ENCODE measurements at regions not wholly inside any gene's neighbourhood (a gene's known extent, or its start where the extent isn't known, plus 50 kb on each side); places are given as distances from the start of the nearest gene placed in this dataset.
A peak's percentile ranks its signal among the peaks of the same experiment; 100 is the strongest.

GRCh38 chr12:102781117-102781516 is 135.9 kb downstream of the PAH start:
- Histone ChIP-seq H3K27me3 (ENCODE audit: control insufficient read depth in 2 of 2, insufficient read depth in 2 of 2, low read length in 2 of 2) (no peaks in the 10 kb centered on the region), H3K36me3 (ENCODE audit: control insufficient read depth in 2 of 3, insufficient read depth in 3 of 3, low read length in 3 of 3) (no peaks in the 10 kb centered on the region), H3K27ac (ENCODE audit: low read depth, low read length) (no peak overlapping the region), H3K4me1 (ENCODE audit: control insufficient read depth in 2 of 2, insufficient read depth in 2 of 2, low read length in 2 of 2) (no peaks in the 10 kb centered on the region), H3K4me3 (ENCODE audit: low read length) (no peak overlapping the region), H3K9me3 (ENCODE audit: control insufficient read depth in 2 of 3, low read length in 3 of 3) (no peaks in the 10 kb centered on the region)
- Mint-ChIP-seq H3K4me3 (no peak overlapping the region), H3K4me1 (no peaks in the 10 kb centered on the region), H3K27me3 (peaks cover 0 to 4% (median 0%) of the 10 kb centered on the region in 5 donors), H3K36me3 (no peaks in the 10 kb centered on the region), H3K27ac (no peak overlapping the region), H3K9me3 (peaks cover 0 to 2% (median 0%) of the 10 kb centered on the region in 11 donors)
- ChIA-PET POLR2A (no interaction called here), CTCF (no interaction called here)
- DNase-seq: no peak
- intact Hi-C loops (cut with micrococcal nuclease): no loop called here
- no peak for ATAC-seq

DNA sequence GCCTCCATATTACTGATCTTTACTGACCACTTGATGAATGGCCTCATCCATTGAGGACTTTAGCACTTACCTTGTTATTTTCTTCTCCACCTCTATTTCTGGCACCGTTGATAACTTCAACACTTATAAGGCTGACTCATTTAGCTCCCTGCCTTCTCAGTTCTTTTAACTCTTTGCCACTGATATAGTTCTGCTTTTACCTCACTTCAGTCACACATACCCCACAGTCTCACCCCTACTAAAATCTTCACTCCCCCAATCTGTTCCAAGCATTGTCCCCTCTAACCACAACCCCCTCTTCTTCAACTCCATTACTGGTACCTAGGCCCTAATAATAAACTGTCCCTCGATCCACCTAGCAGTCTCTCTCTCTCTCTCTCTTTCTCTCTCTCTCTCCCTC is 141.0 kb downstream of the PAH start:
- intact Hi-C loops (cut with micrococcal nuclease): no loop called here

GRCh38 chr12:102769323-102769916 is 147.6 kb downstream of the PAH start:
- Histone ChIP-seq H3K27ac (ENCODE audit: low read depth, low read length) (no peak overlapping the region), H3K27me3 (ENCODE audit: control insufficient read depth in 2 of 2, insufficient read depth in 2 of 2, low read length in 2 of 2) (no peaks in the 10 kb centered on the region), H3K9me3 (ENCODE audit: control insufficient read depth in 2 of 3, low read length in 3 of 3) (no peaks in the 10 kb centered on the region), H3K4me1 (ENCODE audit: control insufficient read depth in 2 of 2, insufficient read depth in 2 of 2, low read length in 2 of 2) (no peaks in the 10 kb centered on the region), H3K36me3 (ENCODE audit: control insufficient read depth in 2 of 3, insufficient read depth in 3 of 3, low read length in 3 of 3) (no peaks in the 10 kb centered on the region), H3K4me3 (ENCODE audit: low read length) (no peak overlapping the region)
- no peak for ATAC-seq
- CTCF ChIA-PET: no interaction called here
- no peaks in the 10 kb centered on the region for H3K36me3 Mint-ChIP-seq
- peaks cover 0 to 2% (median 0%) of the 10 kb centered on the region in 7 donors for H3K4me1 Mint-ChIP-seq
- POLR2A ChIA-PET: no interaction called here
- peaks cover 9 to 23% (median 15%) of the 10 kb centered on the region in 5 donors for H3K27me3 Mint-ChIP-seq
- peak in 2 of 9 donors; percentile 5 to 31 for DNase-seq
- peaks cover 0 to 11% (median 0%) of the 10 kb centered on the region in 11 donors for H3K9me3 Mint-ChIP-seq
- intact Hi-C loops (cut with micrococcal nuclease): loop anchor here in 1 of 2 donors (1.0 to 5.0 kb wide), 5 partner anchors 469 to 852 kb away; no protein-coding TSS in a partner anchor
- H3K4me3 Mint-ChIP-seq: no peak overlapping the region
- H3K27ac Mint-ChIP-seq: no peak overlapping the region

More for the DNA sequence above, 141.0 kb downstream of the PAH start:
- Histone ChIP-seq H3K4me1 (ENCODE audit: control insufficient read depth in 2 of 2, insufficient read depth in 2 of 2, low read length in 2 of 2) (no peaks in the 10 kb centered on the region), H3K4me3 (ENCODE audit: low read length) (no peak overlapping the region), H3K36me3 (ENCODE audit: control insufficient read depth in 2 of 3, insufficient read depth in 3 of 3, low read length in 3 of 3) (no peaks in the 10 kb centered on the region), H3K9me3 (ENCODE audit: control insufficient read depth in 2 of 3, low read length in 3 of 3) (no peaks in the 10 kb centered on the region), H3K27me3 (ENCODE audit: control insufficient read depth in 2 of 2, insufficient read depth in 2 of 2, low read length in 2 of 2) (no peaks in the 10 kb centered on the region), H3K27ac (ENCODE audit: low read depth, low read length) (no peak overlapping the region)
- no peak overlapping the region for H3K27ac Mint-ChIP-seq
- no peak for DNase-seq
- peaks cover 0 to 3% (median 0%) of the 10 kb centered on the region in 11 donors for H3K9me3 Mint-ChIP-seq
- no peaks in the 10 kb centered on the region for H3K36me3 Mint-ChIP-seq
- H3K4me3 Mint-ChIP-seq: no peak overlapping the region
- ChIA-PET POLR2A (no interaction called here), CTCF (no interaction called here)
- ATAC-seq: no peak
- peaks cover 0 to 14% (median 4%) of the 10 kb centered on the region in 5 donors for H3K27me3 Mint-ChIP-seq
- H3K4me1 Mint-ChIP-seq: no peaks in the 10 kb centered on the region

DNA sequence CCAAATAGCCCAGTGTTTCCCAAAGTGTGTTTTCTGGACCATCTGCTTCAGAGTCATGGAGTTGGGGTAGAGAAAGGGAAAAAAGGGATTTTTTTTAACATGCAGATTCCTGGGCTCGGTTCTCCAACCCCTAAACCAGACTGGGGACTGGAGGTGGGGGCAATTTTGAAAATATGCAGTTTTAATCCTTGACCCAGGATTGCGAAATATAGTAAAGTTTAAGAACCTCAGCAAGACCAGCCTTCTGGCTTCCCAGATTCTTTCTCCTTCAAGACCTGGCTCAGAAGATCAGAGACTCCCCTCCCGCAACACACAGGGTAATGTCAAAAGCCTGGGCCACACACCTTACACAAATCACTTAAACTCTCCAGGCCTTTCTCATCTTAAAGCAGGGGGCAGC is 150.1 kb downstream of the PAH start:
- H3K27ac ChIP-seq (ENCODE audit: low read depth, low read length): no peak overlapping the region
- no peaks in the 10 kb centered on the region for H3K36me3 ChIP-seq (ENCODE audit: control insufficient read depth in 2 of 3, insufficient read depth in 3 of 3, low read length in 3 of 3)
- ChIA-PET POLR2A (no interaction called here), CTCF (no interaction called here)
- H3K4me3 Mint-ChIP-seq: no peak overlapping the region
- no peak overlapping the region for H3K4me3 ChIP-seq (ENCODE audit: low read length)
- H3K27me3 ChIP-seq (ENCODE audit: control insufficient read depth in 2 of 2, insufficient read depth in 2 of 2, low read length in 2 of 2): no peaks in the 10 kb centered on the region
- ATAC-seq: no peak
- peaks cover 0 to 11% (median 0%) of the 10 kb centered on the region in 11 donors for H3K9me3 Mint-ChIP-seq
- H3K9me3 ChIP-seq (ENCODE audit: control insufficient read depth in 2 of 3, low read length in 3 of 3): no peaks in the 10 kb centered on the region
- no peak for DNase-seq
- peaks cover 0 to 2% (median 0%) of the 10 kb centered on the region in 7 donors for H3K4me1 Mint-ChIP-seq
- H3K27ac Mint-ChIP-seq: no peak overlapping the region
- peaks cover 9 to 16% (median 14%) of the 10 kb centered on the region in 5 donors for H3K27me3 Mint-ChIP-seq
- H3K4me1 ChIP-seq (ENCODE audit: control insufficient read depth in 2 of 2, insufficient read depth in 2 of 2, low read length in 2 of 2): no peaks in the 10 kb centered on the region
- intact Hi-C loops (cut with micrococcal nuclease): loop anchor here in 1 of 2 donors (5.0 kb wide), 1 partner anchor 850 kb away; no protein-coding TSS in a partner anchor
- H3K36me3 Mint-ChIP-seq: no peaks in the 10 kb centered on the region

GRCh38 chr12:102765736-102766135 is 151.3 kb downstream of the PAH start:
- H3K36me3 ChIP-seq (ENCODE audit: control insufficient read depth in 2 of 3, insufficient read depth in 3 of 3, low read length in 3 of 3): no peaks in the 10 kb centered on the region
- CTCF ChIA-PET: no interaction called here
- peaks cover 6 to 16% (median 11%) of the 10 kb centered on the region in 5 donors for H3K27me3 Mint-ChIP-seq
- DNase-seq (no peak), ATAC-seq (no peak)
- intact Hi-C loops (cut with micrococcal nuclease): loop anchor here in 1 of 2 donors (5.0 kb wide), 1 partner anchor 848 kb away; no protein-coding TSS in a partner anchor
- H3K4me1 Mint-ChIP-seq: peaks cover 0 to 2% (median 0%) of the 10 kb centered on the region in 7 donors
- H3K4me1 ChIP-seq (ENCODE audit: control insufficient read depth in 2 of 2, insufficient read depth in 2 of 2, low read length in 2 of 2): no peaks in the 10 kb centered on the region
- no peaks in the 10 kb centered on the region for H3K36me3 Mint-ChIP-seq
- no peak overlapping the region for H3K4me3 Mint-ChIP-seq
- POLR2A ChIA-PET: no interaction called here
- no peak overlapping the region for H3K4me3 ChIP-seq (ENCODE audit: low read length)
- no peaks in the 10 kb centered on the region for H3K9me3 ChIP-seq (ENCODE audit: control insufficient read depth in 2 of 3, low read length in 3 of 3)
- H3K27me3 ChIP-seq (ENCODE audit: control insufficient read depth in 2 of 2, insufficient read depth in 2 of 2, low read length in 2 of 2): no peaks in the 10 kb centered on the region
- H3K27ac ChIP-seq (ENCODE audit: low read depth, low read length): no peak overlapping the region
- H3K9me3 Mint-ChIP-seq: peaks cover 0 to 11% (median 0%) of the 10 kb centered on the region in 11 donors
- no peak overlapping the region for H3K27ac Mint-ChIP-seq

DNA sequence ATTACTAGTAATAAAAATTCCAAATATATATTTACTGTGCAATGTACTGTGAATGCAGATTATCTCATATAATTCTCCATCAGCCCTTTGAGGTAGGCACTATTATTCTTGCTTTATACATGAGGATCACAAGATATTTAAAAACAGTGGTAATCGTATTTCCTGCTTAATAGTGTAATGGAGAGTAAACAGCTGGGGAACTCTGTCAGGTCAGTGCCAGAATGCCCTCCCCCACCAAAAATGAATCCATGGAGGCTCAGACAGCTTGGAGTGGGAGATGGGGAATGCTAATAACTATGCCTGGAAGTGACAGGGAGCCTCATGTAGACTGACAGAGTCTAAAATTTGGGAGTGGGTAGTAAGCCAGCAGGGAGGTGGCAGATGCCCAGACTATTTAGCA is 153.6 kb downstream of the PAH start:
- no peak overlapping the region for H3K27ac ChIP-seq (ENCODE audit: low read depth, low read length)
- intact Hi-C loops (cut with micrococcal nuclease): no loop called here
- H3K27ac Mint-ChIP-seq: no peak overlapping the region
- H3K36me3 Mint-ChIP-seq: no peaks in the 10 kb centered on the region
- H3K4me1 ChIP-seq (ENCODE audit: control insufficient read depth in 2 of 2, insufficient read depth in 2 of 2, low read length in 2 of 2): no peaks in the 10 kb centered on the region
- no peak overlapping the region for H3K4me3 Mint-ChIP-seq
- DNase-seq: no peak
- no peaks in the 10 kb centered on the region for H3K27me3 ChIP-seq (ENCODE audit: control insufficient read depth in 2 of 2, insufficient read depth in 2 of 2, low read length in 2 of 2)
- H3K9me3 ChIP-seq (ENCODE audit: control insufficient read depth in 2 of 3, low read length in 3 of 3): no peaks in the 10 kb centered on the region
- H3K27me3 Mint-ChIP-seq: peaks cover 0 to 10% (median 4%) of the 10 kb centered on the region in 5 donors
- no peaks in the 10 kb centered on the region for H3K36me3 ChIP-seq (ENCODE audit: control insufficient read depth in 2 of 3, insufficient read depth in 3 of 3, low read length in 3 of 3)
- ATAC-seq: no peak
- H3K4me3 ChIP-seq (ENCODE audit: low read length): no peak overlapping the region
- POLR2A ChIA-PET: no interaction called here
- CTCF ChIA-PET: interaction anchor here (0.9 kb wide), 1 partner anchor 24 kb away, joined by 3 read pairs; no protein-coding TSS in a partner anchor
- H3K4me1 Mint-ChIP-seq: no peaks in the 10 kb centered on the region
- H3K9me3 Mint-ChIP-seq: peaks cover 0 to 9% (median 0%) of the 10 kb centered on the region in 11 donors

- Mint-ChIP-seq H3K9me3 (peaks cover 0 to 9% (median 0%) of the 10 kb centered on the region in 11 donors), H3K4me1 (no peaks in the 10 kb centered on the region), H3K36me3 (no peaks in the 10 kb centered on the region), H3K27ac (no peak overlapping the region), H3K27me3 (peaks cover 0 to 10% (median 4%) of the 10 kb centered on the region in 5 donors), H3K4me3 (no peak overlapping the region)
- no peaks in the 10 kb centered on the region for H3K36me3 ChIP-seq (ENCODE audit: control insufficient read depth in 2 of 3, insufficient read depth in 3 of 3, low read length in 3 of 3)
- no peak for ATAC-seq
- no peaks in the 10 kb centered on the region for H3K9me3 ChIP-seq (ENCODE audit: control insufficient read depth in 2 of 3, low read length in 3 of 3)
- POLR2A ChIA-PET: no interaction called here
- H3K27ac ChIP-seq (ENCODE audit: low read depth, low read length): no peak overlapping the region
- intact Hi-C loops (cut with micrococcal nuclease): no loop called here
- CTCF ChIA-PET: interaction anchor here (0.9 kb wide), 1 partner anchor 23 kb away, joined by 3 read pairs; no protein-coding TSS in a partner anchor
- no peaks in the 10 kb centered on the region for H3K27me3 ChIP-seq (ENCODE audit: control insufficient read depth in 2 of 2, insufficient read depth in 2 of 2, low read length in 2 of 2)
- no peak overlapping the region for H3K4me3 ChIP-seq (ENCODE audit: low read length)
- no peak for DNase-seq
- H3K4me1 ChIP-seq (ENCODE audit: control insufficient read depth in 2 of 2, insufficient read depth in 2 of 2, low read length in 2 of 2): no peaks in the 10 kb centered on the region
Measured at GRCh38 chr12:102763061-102763460, 154.0 kb downstream of the PAH start.
